Lower leg skin (tissue), 3 donors: ENCODE measurements at regions not wholly inside any gene's neighbourhood (a gene's known extent, or its start where the extent isn't known, plus 50 kb on each side); places are given as distances from the start of the nearest gene placed in this dataset.

Source experiments
- POLR2A ChIP-seq, 2 donors: fragments of 450-650 bp; IDR thresholded peaks; one replicate each; pipeline ENCODE4 v1.6.1; 2016 to 2017; ENCODE audit warnings: antibody characterized with exemption in 2 of 2, mild to moderate bottlenecking in 1 of 2, moderate library complexity in 1 of 2
- TF ChIP-seq, protein P1 (sequence below), 3 donors: fragments of 450-650 bp; IDR thresholded peaks; one replicate each; pipeline ENCODE4 v1.5.1; 2016; ENCODE audit warnings: antibody characterized with exemption in 3 of 3, mild to moderate bottlenecking in 3 of 3, moderate library complexity in 2 of 3

DNA sequence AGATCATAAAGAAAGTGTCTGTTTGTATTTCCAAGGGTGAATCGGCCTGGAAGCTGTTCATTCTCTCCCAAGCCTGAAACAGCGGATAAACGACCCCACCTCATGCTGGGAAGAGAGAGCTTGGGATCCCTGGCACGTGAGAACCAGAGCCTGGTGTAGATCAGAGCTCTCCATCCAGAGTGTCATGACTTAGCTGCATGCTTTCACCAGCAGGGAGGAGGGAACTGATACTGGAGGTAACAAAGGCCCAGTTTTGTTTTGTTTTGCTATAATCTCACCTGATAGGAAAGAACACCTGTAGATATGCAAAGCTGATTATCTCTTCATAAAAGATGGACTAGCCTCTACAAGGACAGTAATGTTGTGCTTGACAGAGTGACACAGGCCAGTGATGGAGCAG, 236.6 kb downstream of the POM121L12 start:
- TF ChIP-seq, protein P1, sequence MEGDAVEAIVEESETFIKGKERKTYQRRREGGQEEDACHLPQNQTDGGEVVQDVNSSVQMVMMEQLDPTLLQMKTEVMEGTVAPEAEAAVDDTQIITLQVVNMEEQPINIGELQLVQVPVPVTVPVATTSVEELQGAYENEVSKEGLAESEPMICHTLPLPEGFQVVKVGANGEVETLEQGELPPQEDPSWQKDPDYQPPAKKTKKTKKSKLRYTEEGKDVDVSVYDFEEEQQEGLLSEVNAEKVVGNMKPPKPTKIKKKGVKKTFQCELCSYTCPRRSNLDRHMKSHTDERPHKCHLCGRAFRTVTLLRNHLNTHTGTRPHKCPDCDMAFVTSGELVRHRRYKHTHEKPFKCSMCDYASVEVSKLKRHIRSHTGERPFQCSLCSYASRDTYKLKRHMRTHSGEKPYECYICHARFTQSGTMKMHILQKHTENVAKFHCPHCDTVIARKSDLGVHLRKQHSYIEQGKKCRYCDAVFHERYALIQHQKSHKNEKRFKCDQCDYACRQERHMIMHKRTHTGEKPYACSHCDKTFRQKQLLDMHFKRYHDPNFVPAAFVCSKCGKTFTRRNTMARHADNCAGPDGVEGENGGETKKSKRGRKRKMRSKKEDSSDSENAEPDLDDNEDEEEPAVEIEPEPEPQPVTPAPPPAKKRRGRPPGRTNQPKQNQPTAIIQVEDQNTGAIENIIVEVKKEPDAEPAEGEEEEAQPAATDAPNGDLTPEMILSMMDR (IDR thresholded peaks at IDR 0.05) = no peak
- TF ChIP-seq POLR2A (IDR thresholded peaks at IDR 0.05) = no peak
